Fibroblast of lung (primary cell): ENCODE measurements at regions not wholly inside any gene's neighbourhood (a gene's known extent, or its start where the extent isn't known, plus 50 kb on each side); places are given as distances from the start of the nearest gene placed in this dataset.

Experiments
- DNase-seq, 2 donors: peaks; one replicate each; pipeline versions ENCODE4 v3.0.0 to v3.0.0-alpha.2; 2010; ENCODE audit warnings: low read depth in 2 of 2
- H2AFZ ChIP-seq: 2 replicates; pipeline ENCODE4 v1.5.1; 2012; ENCODE audit warnings: low read length, control low read depth, inconsistent platforms
- H3K27ac ChIP-seq: 2 replicates; pipeline ENCODE4 v1.5.1; 2011; ENCODE audit warnings: low read length, control low read depth; ENCODE audit not compliant: insufficient read depth
- H3K27me3 ChIP-seq: 2 replicates; pipeline ENCODE4 v1.5.1; 2011; ENCODE audit warnings: mild to moderate bottlenecking, low read length; ENCODE audit not compliant: control insufficient read depth, insufficient read depth
- H3K36me3 ChIP-seq: 2 replicates; pipeline ENCODE4 v1.5.1; 2011; ENCODE audit warnings: low read length; ENCODE audit not compliant: control insufficient read depth, insufficient read depth
- H3K4me1 ChIP-seq: 2 replicates; pipeline ENCODE4 v1.5.1; 2011; ENCODE audit warnings: low read length; ENCODE audit not compliant: control insufficient read depth, insufficient read depth; ENCODE audit errors: extremely low read depth
- H3K4me2 ChIP-seq: 2 replicates; pipeline ENCODE4 v1.5.1; 2011; ENCODE audit warnings: low read length, control low read depth; ENCODE audit not compliant: insufficient read depth; ENCODE audit errors: extremely low read depth
- H3K4me3 ChIP-seq, 4 experiments: fragments of 200-600 bp in 1 of 4; sonication (generic) in 1 of 4; replicated peaks in 1 of 4; 2 replicates each; pipeline ENCODE4 v1.5.1; 2011 to 2016; ENCODE audit warnings: low read length in 4 of 4, low read depth in 3 of 4, mild to moderate bottlenecking in 3 of 4, control low read depth in 2 of 4, inconsistent platforms in 1 of 4, mixed read lengths in 1 of 4; ENCODE audit not compliant: insufficient read depth in 1 of 4; ENCODE audit errors: control extremely low read depth in 1 of 4
- H3K79me2 ChIP-seq: 2 replicates; pipeline ENCODE4 v1.5.1; 2012; ENCODE audit warnings: mild to moderate bottlenecking, low read length, inconsistent platforms; ENCODE audit not compliant: control insufficient read depth, insufficient read depth
- H3K9ac ChIP-seq: 2 replicates; pipeline ENCODE4 v1.5.1; 2011; ENCODE audit warnings: mild to moderate bottlenecking, low read length, control low read depth; ENCODE audit not compliant: insufficient read depth
- H3K9me3 ChIP-seq: 2 replicates; pipeline ENCODE4 v1.5.1; 2012; ENCODE audit warnings: low read depth, low read length; ENCODE audit not compliant: control insufficient read depth, insufficient read depth
- H4K20me1 ChIP-seq: 2 replicates; pipeline ENCODE4 v1.5.1; 2011; ENCODE audit warnings: low read length; ENCODE audit not compliant: control insufficient read depth, insufficient read depth; ENCODE audit errors: extremely low read depth
- EZH2 ChIP-seq: IDR thresholded peaks from 2 replicates; pipeline ENCODE4 v1.5.1; 2012; ENCODE audit warnings: low read length, control low read depth, mild to moderate bottlenecking; ENCODE audit errors: missing control alignments
- TF ChIP-seq, protein P1 (sequence below), 2 donors: IDR thresholded peaks in 1 of 2; conservative IDR thresholded peaks in 1 of 2; 1 replicate in 1 of 2; 2 replicates in 1 of 2; pipeline ENCODE4 v1.5.1; 2011 to 2012; ENCODE audit warnings: low read length in 2 of 2, control low read depth in 1 of 2, inconsistent platforms in 1 of 2, low read depth in 1 of 2, mild to moderate bottlenecking in 1 of 2

DNA sequence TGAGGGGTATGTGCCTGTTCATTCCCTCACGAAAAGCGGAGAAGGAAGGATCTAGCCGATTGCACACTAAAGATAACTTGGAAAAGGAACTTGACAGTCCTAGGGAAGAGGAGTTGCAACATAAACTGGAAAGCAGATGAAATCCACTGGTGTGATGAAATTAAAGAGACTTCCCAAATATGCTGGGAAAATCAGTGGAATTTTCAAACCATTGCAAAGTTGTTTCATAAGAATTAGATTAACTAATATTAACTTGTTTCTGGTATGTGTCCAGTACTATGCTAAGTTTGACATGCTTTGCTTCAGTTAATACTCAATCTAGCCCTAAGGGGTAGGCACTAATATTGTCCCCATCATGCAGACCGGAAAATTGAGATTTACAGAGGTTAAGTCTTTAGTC lies 222.7 kb downstream of the IKZF2 start:
- H3K9ac ChIP-seq: no peak overlapping the region
- H3K4me3 ChIP-seq: no peak overlapping the region
- TF ChIP-seq, protein P1, sequence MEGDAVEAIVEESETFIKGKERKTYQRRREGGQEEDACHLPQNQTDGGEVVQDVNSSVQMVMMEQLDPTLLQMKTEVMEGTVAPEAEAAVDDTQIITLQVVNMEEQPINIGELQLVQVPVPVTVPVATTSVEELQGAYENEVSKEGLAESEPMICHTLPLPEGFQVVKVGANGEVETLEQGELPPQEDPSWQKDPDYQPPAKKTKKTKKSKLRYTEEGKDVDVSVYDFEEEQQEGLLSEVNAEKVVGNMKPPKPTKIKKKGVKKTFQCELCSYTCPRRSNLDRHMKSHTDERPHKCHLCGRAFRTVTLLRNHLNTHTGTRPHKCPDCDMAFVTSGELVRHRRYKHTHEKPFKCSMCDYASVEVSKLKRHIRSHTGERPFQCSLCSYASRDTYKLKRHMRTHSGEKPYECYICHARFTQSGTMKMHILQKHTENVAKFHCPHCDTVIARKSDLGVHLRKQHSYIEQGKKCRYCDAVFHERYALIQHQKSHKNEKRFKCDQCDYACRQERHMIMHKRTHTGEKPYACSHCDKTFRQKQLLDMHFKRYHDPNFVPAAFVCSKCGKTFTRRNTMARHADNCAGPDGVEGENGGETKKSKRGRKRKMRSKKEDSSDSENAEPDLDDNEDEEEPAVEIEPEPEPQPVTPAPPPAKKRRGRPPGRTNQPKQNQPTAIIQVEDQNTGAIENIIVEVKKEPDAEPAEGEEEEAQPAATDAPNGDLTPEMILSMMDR (conservative IDR thresholded peaks at IDR 0.05 in 1 of 2, IDR thresholded peaks at IDR 0.05 in 1 of 2; ENCODE audit: low read depth in 1 of 2, low read length in 2 of 2): no peak
- TF ChIP-seq EZH2: no peak
- no peak overlapping the region for H3K4me2 ChIP-seq
- no peak overlapping the region for H3K27ac ChIP-seq
- H3K36me3 ChIP-seq: no peaks in the 10 kb centered on the region
- no peaks in the 10 kb centered on the region for H3K27me3 ChIP-seq
- no peak overlapping the region for H2AFZ ChIP-seq
- peak in 1 of 2 donors; percentile 68 for DNase-seq
- H4K20me1 ChIP-seq: no peaks in the 10 kb centered on the region
- no peaks in the 10 kb centered on the region for H3K4me1 ChIP-seq
- no peaks in the 10 kb centered on the region for H3K9me3 ChIP-seq
- no peaks in the 10 kb centered on the region for H3K79me2 ChIP-seq

- Histone ChIP-seq H2AFZ (no peak overlapping the region), H3K4me2 (no peak overlapping the region), H3K27me3 (no peaks in the 10 kb centered on the region), H3K9ac (no peak overlapping the region), H3K4me3 (no peak overlapping the region), H3K79me2 (no peaks in the 10 kb centered on the region), H3K4me1 (no peaks in the 10 kb centered on the region), H3K9me3 (no peaks in the 10 kb centered on the region), H3K27ac (no peak overlapping the region), H3K36me3 (no peaks in the 10 kb centered on the region), H4K20me1 (no peaks in the 10 kb centered on the region)
- DNase-seq: no peak
- TF ChIP-seq, protein P1 (conservative IDR thresholded peaks at IDR 0.05 in 1 of 2, IDR thresholded peaks at IDR 0.05 in 1 of 2; ENCODE audit: low read depth in 1 of 2, low read length in 2 of 2): no peak
- TF ChIP-seq EZH2: no peak
Measured at GRCh38 chr2:212926940-212927339, 224.5 kb downstream of the IKZF2 start.

DNA sequence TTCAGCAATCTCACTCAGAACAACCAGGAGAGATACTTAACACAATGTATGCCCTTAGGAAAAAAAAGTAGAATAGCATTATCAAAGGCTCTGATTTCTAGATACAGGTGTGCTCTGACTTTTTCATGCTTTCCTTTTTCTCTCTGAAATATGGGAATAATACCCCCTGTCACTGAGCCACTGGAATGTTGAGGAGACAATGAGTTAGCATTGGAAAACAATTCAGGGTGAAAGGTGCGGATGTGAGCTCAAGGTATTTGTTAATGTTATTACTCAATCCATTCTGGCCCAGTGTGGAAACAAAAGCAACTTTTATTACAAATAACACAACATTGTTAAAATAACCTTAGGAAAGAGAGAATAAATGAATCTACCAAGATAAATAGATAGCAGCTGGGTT lies 228.0 kb downstream of the IKZF2 start:
- Histone ChIP-seq H4K20me1 (no peaks in the 10 kb centered on the region), H3K4me1 (no peaks in the 10 kb centered on the region), H3K4me2 (no peak overlapping the region), H3K9ac (no peak overlapping the region), H3K9me3 (no peaks in the 10 kb centered on the region), H2AFZ (no peak overlapping the region), H3K79me2 (no peaks in the 10 kb centered on the region), H3K36me3 (no peaks in the 10 kb centered on the region), H3K27ac (no peak overlapping the region), H3K27me3 (no peaks in the 10 kb centered on the region), H3K4me3 (no peak overlapping the region)
- no peak for TF ChIP-seq EZH2
- TF ChIP-seq, protein P1 (conservative IDR thresholded peaks at IDR 0.05 in 1 of 2, IDR thresholded peaks at IDR 0.05 in 1 of 2; ENCODE audit: low read depth in 1 of 2, low read length in 2 of 2): no peak
- no peak for DNase-seq
